HuH-7.5 (cell line): ENCODE measurements at regions not wholly inside any gene's neighbourhood (a gene's known extent, or its start where the extent isn't known, plus 50 kb on each side); places are given as distances from the start of the nearest gene placed in this dataset.
"Not testable (repeated sequence)": the region's sequence is repeated elsewhere in the genome, so short reads cannot be mapped to it uniquely, and the experiment has no call there.

Experiments used
- DNase-seq: peaks from one replicate; pipeline ENCODE4 v3.0.0; 2011; ENCODE audit warnings: low spot score

DNA sequence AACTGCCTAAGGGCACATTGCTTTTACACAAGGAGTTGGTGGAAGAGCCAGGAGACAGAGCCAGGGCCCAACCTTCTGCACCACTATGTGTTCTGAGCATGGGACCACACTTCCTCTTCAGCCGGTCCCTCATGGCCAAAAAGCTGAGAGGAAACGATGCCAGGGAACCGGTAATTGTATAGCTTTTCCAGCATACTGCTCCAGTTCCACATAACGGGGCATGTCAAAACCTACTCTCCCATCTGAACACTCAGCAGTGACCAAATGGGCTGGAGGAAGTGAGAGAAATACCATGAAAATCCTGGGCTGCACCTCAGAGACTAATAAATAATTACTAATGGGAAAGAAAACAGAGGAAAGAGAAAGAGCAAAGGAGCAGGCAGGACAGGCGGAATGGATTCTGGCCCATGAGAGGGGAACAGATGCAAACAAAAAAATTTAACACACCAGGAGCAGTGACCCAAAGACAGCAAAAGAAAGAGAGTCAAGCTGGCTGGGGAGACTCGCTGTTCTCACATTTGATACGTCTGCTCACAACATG lies 52.0 kb upstream of the BMP2 start:
- DNase-seq, result no peak

GRCh38 chr20:6714279-6714711 lies 53.2 kb upstream of the BMP2 start:
- DNase-seq, result no peak

GRCh38 chr20:6711951-6712649 lies 55.4 kb upstream of the BMP2 start:
- no peak for DNase-seq

DNA sequence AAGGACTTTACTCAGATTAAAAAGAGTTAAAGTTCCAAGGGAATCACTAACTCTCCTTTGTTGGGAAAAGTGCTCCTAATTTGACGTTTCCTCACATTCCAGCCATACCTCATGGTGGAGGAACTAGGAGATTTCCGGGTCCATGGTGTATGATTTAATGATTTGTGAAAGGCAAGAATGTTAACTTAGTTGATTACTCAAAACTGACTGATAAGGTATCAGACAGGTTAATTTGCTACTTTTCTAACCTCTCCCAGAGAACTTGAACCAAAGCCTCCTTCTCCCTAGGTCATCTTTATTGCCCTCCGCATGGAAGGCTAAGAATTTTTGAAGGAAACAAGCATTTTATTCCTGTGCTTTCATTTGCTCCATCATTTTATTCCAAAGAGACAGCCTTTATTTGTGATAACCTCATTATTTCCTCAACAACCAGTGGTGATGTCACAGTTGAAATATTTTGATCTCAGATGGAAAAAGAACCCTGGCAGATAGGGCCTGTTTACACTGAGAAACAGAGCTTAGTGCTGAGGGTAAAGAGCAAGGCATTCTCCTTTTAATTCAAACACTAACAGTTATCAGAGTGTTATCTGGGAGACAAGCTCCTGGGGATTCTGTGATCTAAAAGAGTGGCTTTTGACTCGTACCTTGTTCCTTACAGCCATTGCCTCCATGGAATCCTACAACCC lies 57.4 kb upstream of the BMP2 start:
- no peak for DNase-seq

DNA sequence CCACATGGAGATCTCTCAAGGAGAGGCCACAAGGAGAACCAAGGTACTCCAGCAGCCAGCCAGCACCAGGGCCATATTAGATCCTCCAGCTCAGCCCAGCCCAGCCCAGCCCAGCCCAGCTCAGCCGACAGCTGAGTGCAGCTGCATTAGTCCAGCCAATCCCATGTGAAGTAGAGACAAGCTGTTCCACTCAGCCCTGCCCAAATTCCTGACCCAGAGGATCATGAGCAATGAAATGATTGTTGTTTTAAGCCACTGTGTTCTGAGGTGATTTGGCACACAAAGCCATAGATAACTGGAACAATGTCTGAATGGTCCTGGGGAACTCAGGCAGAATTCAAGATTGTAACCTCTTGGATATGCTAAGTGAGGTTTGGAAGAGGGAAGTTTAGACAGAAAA lies 59.5 kb upstream of the BMP2 start:
- DNase-seq, result no peak

DNA sequence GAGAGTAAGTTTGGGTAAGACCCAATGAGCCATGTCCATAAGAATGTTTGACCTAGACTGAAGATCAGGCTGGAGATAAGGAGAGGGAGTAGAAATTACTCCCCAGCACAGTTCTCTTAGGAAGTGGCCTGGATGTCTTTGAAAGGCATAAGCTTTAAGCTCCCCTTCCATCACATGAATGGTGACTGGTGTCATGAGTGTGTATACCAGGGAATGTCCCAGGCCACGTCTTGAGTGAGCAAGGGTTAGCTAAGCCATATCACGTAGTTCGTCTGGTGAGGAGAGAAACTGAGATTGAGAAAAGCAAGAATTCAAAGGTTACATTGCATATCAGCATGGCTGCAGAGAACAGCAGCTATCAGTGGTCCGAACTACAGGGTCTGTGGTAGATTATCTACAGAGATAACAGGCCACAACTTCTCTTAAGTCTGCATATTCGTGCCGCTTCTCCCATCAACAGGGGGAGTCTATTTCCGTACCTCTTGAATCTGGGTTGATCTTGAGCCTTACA lies 60.1 kb upstream of the BMP2 start:
- DNase-seq, result no peak

- DNase-seq, result no peak
These were observed 61.4 kb upstream of the BMP2 start for GRCh38 chr20:6705926-6706548.

GRCh38 chr20:6705106-6705766 lies 62.2 kb upstream of the BMP2 start:
- no peak for DNase-seq

DNA sequence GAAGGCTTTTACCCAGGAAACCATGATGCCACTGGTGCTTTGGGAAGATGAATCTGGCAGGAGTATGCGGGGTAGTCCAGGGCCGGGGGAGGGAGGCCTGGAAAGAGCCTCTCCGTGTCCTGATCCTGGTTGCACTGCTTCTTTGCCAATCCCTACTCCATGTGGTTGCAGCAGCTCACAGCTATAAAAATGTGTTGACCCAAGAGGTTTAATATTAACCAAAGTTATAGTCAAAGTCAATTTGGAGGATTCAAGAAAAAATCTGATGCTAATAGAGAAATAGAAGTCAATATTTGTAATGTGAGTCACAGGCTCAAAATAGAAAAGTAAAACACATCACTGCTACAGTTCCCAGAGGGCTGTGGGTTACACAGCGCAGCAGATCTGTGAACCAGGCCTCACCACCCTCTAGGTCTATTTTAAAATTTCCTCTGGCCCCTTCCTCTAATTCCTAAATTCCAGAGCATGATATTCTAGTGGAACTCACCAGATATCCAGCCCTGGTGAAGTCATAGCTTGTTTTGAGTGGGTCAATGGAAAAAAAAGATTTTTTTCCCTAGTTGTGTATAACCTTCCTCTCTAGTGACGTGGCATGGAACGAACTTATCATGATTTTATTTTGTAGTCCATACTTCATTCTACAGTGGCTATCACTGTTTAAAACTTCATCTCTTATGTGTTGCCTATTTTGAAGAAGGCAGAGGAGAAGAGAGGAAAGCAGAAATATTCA lies 63.2 kb upstream of the BMP2 start:
- DNase-seq, result peak; percentile 54

- DNase-seq, result no peak
These were observed 63.8 kb upstream of the BMP2 start for GRCh38 chr20:6703656-6704055.

- no peak for DNase-seq
These were observed 64.4 kb upstream of the BMP2 start for GRCh38 chr20:6703047-6703446.

DNA sequence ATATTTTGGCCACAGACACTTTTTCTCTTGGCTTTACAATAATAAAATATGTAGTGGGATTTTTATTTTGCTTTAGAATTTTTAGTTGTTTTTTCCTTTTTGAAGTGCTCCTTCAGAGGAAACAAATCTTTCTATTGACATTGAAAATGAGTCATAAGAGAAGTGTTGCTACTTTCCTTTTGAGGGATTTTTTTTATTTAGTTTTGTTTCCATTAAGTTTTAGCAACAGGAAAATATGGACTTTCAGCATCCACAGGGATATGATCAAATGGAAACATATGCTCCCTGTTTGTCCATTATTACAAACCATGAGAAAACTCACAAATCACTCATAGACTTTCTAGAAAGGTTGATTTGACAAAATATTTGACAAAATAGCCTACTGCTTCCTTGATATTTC lies 65.3 kb upstream of the BMP2 start:
- DNase-seq, result no peak

DNA sequence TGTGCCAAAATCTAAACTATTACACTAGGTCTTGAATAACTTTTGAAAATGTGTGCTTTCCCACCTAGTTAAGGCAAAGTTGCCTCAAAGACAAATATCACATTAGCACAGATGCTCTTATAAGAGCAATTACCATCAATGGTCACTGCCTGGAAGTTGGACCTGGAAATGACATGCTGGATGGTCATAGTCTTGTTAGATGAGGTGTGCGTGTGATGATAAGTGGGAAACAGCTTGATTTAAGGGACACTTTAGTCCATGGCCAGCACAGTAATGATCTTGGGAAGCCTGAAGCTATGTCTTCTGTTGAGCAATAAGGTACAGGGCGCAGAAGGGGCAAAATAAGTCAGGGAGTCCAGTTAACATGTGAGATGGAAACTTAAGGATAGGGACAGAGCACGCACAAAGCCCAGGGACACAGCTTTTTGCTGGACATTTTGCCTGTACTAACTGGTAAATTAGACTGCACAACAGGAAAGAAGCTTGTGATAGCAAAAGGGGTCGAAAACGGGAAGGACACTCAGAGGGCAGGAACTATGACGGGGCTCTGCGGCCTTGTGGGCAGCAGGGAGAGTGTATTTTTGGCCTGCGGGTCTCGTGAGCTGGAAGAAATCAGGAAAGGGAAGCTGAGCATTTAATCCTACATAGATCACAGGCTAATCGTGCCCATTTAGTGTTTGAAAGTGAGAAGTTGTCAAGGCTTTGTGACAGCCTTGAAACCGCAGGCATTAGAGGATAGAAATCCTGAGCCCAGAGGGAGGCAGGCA lies 66.7 kb upstream of the BMP2 start:
- no peak for DNase-seq

DNA sequence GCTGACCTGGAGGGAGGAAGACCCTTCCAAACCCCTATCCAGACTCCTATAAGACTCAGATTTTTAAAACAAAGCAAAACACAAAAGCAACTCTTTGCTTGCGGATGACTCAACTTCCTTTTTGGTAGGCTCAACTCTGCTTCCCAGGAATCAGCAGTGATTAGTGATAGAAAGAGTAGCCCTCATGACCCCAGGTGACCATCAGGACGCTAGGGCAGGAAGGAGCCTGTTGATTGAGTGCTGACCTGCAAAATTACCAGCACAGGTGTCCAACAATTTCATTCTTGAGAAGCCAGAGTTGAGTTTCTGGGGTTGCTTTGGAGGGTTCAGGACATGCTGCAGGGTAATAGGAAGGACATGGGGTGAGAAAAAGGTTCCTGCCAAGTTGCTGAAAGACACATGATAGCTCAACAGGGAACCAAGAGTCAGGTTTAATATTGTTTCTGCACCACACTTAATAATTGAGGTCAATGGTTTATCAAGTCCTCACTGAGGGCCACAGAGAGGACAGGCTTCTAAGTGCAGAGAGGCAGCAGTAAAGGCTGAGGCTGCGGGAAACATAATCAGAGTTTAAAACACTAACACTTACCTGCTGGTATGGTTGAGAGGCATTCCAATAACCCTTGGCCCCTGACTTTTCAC lies 67.4 kb upstream of the BMP2 start:
- no peak for DNase-seq

DNA sequence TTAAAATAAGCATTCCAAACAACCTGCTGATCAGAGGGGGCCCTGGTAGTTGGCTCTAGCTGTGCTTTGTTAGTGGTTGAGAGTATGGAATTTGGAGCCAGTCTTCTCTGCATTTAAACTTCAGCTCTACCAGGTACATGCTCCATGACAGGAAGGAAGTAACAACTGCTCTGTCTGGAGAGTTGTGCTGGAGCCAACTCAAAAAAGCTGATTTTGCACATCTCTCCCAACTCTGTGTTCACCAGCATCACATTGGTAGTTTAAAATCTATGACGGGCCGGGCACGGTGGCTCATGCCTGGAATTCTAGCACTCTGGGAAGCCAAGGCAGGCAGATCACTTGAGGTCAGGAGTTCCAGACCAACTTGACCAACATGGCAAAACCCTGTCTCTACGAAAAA lies 68.8 kb upstream of the BMP2 start:
- no peak for DNase-seq

- no peak for DNase-seq
These were observed 69.4 kb upstream of the BMP2 start for GRCh38 chr20:6698056-6698455.

DNA sequence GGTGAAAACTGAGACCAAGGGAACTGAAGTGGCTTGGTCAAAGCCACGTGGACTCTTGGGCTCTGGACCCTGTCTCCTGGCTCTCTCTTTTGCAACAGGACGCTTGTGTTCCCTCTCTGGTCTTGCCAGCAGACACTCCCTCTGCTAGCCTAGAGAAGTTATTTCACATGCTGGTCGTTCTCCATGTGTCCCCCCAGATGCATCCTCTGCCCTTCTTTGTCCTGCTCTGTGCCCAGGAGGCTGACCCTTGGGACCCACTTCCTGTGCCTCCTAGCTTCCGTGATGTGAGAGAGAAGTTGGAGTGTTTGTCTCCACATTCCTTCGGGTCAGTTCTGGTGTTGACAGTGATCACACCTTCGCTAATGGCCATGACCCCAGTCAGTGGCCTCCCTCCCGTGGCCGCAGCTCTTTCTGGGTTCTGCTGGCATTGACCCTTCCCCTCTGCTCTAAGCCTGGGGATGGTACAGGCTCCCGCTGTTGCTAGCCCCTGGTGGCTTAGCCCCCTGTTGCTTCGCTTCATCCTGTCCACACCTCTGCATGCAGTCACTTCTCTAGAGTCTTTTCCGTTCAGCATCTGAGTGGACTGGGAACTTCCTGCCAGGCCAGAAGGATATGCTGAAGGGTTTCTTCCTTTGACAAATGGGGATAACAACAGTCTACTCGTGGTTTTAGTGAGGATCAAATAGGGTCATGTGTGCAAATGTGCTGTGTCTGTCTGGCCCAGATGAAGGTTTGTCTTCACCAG lies 70.1 kb upstream of the BMP2 start:
- DNase-seq, result no peak

DNA sequence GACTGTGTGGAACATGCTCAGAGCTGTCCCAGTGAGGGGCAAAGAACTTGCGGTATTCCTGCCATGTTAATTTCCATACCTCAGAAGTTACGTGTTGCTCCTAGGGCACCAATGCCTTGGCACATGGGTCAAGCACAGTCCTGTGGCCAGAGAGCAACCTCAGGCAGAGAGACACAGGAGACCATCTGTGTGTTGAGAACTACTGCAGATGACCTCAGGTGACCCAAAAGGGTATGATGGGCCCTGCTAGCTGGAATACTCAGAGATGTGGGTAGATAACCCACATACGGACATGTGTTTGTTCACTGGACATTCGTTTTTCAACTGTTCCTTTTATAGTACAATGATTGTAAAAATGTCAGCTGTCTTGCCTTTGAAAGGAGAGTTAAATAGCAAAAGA lies 71.5 kb upstream of the BMP2 start:
- no peak for DNase-seq

DNA sequence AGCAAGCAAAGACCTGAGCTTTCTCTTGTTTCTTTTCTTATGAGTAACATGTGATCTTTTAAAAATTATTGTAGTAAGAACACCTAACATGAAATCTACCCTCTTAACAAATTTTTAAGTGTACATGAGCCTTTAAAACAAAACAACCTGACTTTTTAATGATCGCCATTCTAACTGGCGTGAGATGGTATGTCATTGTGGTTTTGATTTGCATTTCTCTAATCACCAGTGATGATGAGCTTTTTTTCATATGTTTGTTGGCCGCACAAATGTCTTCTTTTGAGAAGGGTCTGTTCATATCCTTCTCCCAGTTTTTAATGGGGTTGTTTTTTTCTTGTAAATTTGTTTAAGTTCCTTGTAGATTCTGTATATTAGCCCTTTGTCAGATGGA lies 73.7 kb upstream of the BMP2 start:
- DNase-seq, result not testable (repeated sequence)
